Left lung (tissue), 4 donors: ENCODE measurements at regions not wholly inside any gene's neighbourhood (a gene's known extent, or its start where the extent isn't known, plus 50 kb on each side); places are given as distances from the start of the nearest gene placed in this dataset.

ENCODE experiments used
- ATAC-seq: fragments of 200-7000 bp; cut with Tn5 transposase; one replicate; pipeline ENCODE4 v1.9.1; 2020; ENCODE audit warnings: moderate library complexity
- DNase-seq, 4 donors: peaks; one replicate each; pipeline ENCODE4 v3.0.0-alpha.2; 2013 to 2020
- H3K27ac ChIP-seq, 2 donors: fragments of 200-600 bp; sonication (generic) in 1 of 2; one replicate each; pipeline versions ENCODE4 v1.5.0 to v1.8.0; 2020 to 2021
- H3K27me3 ChIP-seq, 2 donors: fragments of 200-600 bp; sonication (generic) in 1 of 2; one replicate each; pipeline versions ENCODE4 v1.5.0 to v1.8.0; 2020 to 2021
- H3K36me3 ChIP-seq, 2 donors: fragments of 200-600 bp; sonication (generic) in 1 of 2; one replicate each; pipeline versions ENCODE4 v1.5.0 to v1.8.0; 2020 to 2021
- H3K4me1 ChIP-seq, 2 donors: fragments of 200-600 bp; one replicate each; pipeline ENCODE4 v1.8.0; 2021
- H3K4me3 ChIP-seq, 2 donors: fragments of 200-600 bp; sonication (generic) in 1 of 2; one replicate each; pipeline versions ENCODE4 v1.5.0 to v1.8.0; 2020 to 2021; ENCODE audit warnings: mild to moderate bottlenecking in 1 of 2
- H3K9me3 ChIP-seq, 2 donors: fragments of 200-600 bp; sonication (generic) in 1 of 2; one replicate each; pipeline versions ENCODE4 v1.5.0 to v1.8.0; 2020 to 2021
- CTCF ChIP-seq, 2 donors: fragments of 200-600 bp; sonication (generic) in 1 of 2; IDR thresholded peaks; one replicate each; pipeline versions ENCODE4 v1.5.0 to v1.8.0; 2021; ENCODE audit warnings: antibody characterized with exemption in 2 of 2
- intact Hi-C, 2 donors: fragments of 100-400 bp; cut with DNase I; formaldehyde crosslinking; loops; one replicate each; pipeline versions ENCODE4 v1.11.2 to v1.14.2; 2022
- donor health status: DM: no; HTN: yes; CAD: no.
- donor health status: DM: no; HTN: no; CAD: no.

GRCh38 chrX:22366906-22367305 lies 94.2 kb downstream of the CBLL2 start:
- intact Hi-C loops: no loop called here
- H3K27me3 ChIP-seq: no peaks in the 10 kb centered on the region

GRCh38 chrX:22373094-22373493 lies 100.4 kb downstream of the CBLL2 start:
- intact Hi-C loops: no loop called here
- TF ChIP-seq CTCF (IDR thresholded peaks at IDR 0.05): no peak
- no peaks in the 10 kb centered on the region for H3K27me3 ChIP-seq
- no peak overlapping the region for H3K4me3 ChIP-seq
- H3K27ac ChIP-seq: no peak overlapping the region
- ATAC-seq: no peak
- no peaks in the 10 kb centered on the region for H3K36me3 ChIP-seq
- H3K9me3 ChIP-seq: no peaks in the 10 kb centered on the region
- DNase-seq: no peak
- H3K4me1 ChIP-seq: no peaks in the 10 kb centered on the region

More at GRCh38 chrX:22366906-22367305, 94.2 kb downstream of the CBLL2 start:
- Histone ChIP-seq H3K4me3 (no peak overlapping the region), H3K4me1 (no peaks in the 10 kb centered on the region), H3K9me3 (no peaks in the 10 kb centered on the region), H3K27ac (no peak overlapping the region), H3K36me3 (no peaks in the 10 kb centered on the region)
- no peak for DNase-seq
- TF ChIP-seq CTCF (IDR thresholded peaks at IDR 0.05): no peak
- no peak for ATAC-seq

- no peaks in the 10 kb centered on the region for H3K9me3 ChIP-seq
- no peaks in the 10 kb centered on the region for H3K36me3 ChIP-seq
- H3K27me3 ChIP-seq: no peaks in the 10 kb centered on the region
- ATAC-seq (no peak), DNase-seq (no peak)
- intact Hi-C loops: no loop called here
- H3K4me3 ChIP-seq: no peak overlapping the region
- no peak overlapping the region for H3K27ac ChIP-seq
- no peak for TF ChIP-seq CTCF (IDR thresholded peaks at IDR 0.05)
- H3K4me1 ChIP-seq: no peaks in the 10 kb centered on the region
Observed at GRCh38 chrX:22373766-22374165, 101.1 kb downstream of the CBLL2 start.

GRCh38 chrX:22376369-22376768 lies 103.7 kb downstream of the CBLL2 start:
- intact Hi-C loops: no loop called here
- no peak overlapping the region for H3K4me3 ChIP-seq
- no peaks in the 10 kb centered on the region for H3K9me3 ChIP-seq
- ATAC-seq: no peak
- DNase-seq: no peak
- H3K27me3 ChIP-seq: no peaks in the 10 kb centered on the region
- no peaks in the 10 kb centered on the region for H3K4me1 ChIP-seq
- TF ChIP-seq CTCF (IDR thresholded peaks at IDR 0.05): no peak
- H3K27ac ChIP-seq: no peak overlapping the region
- H3K36me3 ChIP-seq: no peaks in the 10 kb centered on the region

GRCh38 chrX:22378296-22378695 lies 105.6 kb downstream of the CBLL2 start:
- Histone ChIP-seq H3K36me3 (no peaks in the 10 kb centered on the region), H3K27ac (no peak overlapping the region), H3K4me3 (no peak overlapping the region), H3K4me1 (no peaks in the 10 kb centered on the region), H3K9me3 (peaks cover 0 to 2% of the 10 kb centered on the region in 2 donors), H3K27me3 (no peaks in the 10 kb centered on the region)
- intact Hi-C loops: no loop called here
- no peak for TF ChIP-seq CTCF (IDR thresholded peaks at IDR 0.05)
- ATAC-seq (no peak), DNase-seq (no peak)
